Stimulated activated CD8-positive, alpha-beta memory T cell treated with anti-CD3 and anti-CD28 coated beads, Interleukin-7, amount 100 ng/mL, for 24 hours (primary cell): ENCODE measurements at regions not wholly inside any gene's neighbourhood (a gene's known extent, or its start where the extent isn't known, plus 50 kb on each side); places are given as distances from the start of the nearest gene placed in this dataset.

Experiments
- DNase-seq: peaks from one replicate; pipeline ENCODE4 v3.0.0-alpha.2; 2020; ENCODE audit warnings: low read depth

DNA sequence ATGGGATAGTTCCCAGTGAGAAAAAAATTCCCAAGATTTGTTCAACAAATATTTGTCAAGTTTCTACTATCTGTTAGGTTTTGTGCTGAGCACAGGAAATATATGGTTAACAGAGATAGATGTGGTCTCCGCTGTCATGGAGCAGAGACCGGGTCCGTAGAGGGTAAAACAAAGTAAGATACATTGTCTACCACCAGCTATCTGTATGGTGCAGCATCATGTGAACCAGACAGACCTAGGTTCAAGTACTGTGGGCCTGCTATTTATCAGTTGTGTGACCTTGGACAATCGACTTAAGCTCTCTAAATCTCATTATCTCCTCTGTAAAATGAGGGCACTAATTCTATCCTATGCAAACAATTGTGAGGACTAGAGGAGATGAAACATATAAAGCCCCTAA lies 109.8 kb downstream of the DUSP10 start:
- DNase-seq: no peak

DNA sequence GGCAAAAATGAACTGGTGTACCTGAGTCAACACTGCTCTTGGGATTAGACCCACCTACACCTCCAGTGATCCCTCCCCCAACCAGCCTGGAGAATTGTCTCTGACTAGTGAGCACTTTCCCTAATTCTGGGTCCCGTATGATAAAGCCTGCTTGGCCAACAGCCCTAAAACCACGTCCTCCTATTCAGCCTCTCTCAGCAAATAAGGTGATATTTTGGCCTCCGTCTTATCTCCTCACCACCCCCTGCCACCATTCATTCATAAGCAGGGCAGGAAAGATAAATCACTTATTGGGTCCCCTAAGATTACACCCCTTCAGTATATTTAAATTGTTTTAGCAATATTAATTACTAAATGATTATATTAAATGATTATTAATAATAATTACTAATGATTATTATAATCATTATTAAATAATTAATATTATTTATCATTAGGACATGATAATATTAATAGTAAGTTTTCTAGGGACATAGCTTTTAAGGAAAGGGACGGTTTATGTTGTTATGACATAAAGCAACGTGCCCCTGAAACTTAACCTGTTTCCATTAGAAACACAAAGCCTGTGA lies 108.0 kb downstream of the DUSP10 start:
- no peak for DNase-seq

DNA sequence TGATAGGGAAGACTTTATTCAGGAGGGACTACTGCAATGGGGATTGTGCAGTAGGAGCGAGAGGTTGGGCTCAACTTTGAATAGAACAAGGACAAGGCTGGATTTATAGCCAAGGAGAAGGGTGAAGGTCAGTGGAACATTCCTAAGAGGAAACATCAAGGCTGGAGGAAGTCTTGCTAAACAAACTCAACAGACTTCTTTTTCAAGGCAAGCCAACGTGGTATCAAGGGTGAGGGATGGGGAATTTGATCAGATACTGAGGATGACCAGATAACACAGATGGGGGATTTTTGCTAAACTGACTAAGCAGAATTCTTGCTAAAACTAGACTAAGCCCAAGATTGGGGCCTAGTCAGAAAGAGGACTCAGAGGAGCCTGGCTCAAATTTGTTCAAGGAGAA lies 107.3 kb downstream of the DUSP10 start:
- DNase-seq: no peak

DNA sequence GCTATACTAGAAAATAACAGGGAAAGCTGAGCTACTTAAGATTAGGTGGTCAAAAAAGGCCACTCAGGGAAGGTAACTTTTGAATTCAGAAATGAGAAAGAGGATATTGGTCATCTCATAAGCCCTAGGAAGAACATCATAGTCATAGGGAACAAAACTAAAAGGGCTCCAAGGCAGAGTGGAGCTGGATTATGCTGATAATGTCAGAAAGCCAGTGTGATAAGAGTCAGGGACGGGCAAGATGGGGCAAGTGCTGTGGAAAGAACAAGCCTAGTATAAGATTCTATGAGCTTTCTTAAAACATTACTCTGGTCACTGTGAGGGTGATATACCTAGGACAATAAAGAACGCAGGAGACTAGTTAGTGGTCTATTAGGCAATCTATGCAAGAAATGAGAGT lies 106.6 kb downstream of the DUSP10 start:
- no peak for DNase-seq

DNA sequence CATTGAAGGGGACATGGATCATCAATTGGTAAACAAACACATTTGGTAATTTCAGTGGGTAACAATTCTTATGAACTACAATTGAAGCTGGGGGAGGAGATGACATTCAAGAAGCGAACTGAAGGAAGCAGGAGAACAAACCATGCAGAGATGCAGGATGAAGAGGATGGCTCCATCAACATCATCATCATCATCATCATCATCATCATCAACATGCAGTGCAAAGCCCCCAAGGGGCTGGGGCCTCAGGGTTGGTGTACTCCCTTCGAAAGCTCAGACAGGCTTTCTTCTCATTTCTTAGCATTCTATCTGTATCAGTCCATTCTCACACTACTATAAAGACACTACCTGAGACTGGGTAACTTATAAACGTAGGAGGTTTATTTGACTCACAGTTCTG lies 105.8 kb downstream of the DUSP10 start:
- DNase-seq: no peak

DNA sequence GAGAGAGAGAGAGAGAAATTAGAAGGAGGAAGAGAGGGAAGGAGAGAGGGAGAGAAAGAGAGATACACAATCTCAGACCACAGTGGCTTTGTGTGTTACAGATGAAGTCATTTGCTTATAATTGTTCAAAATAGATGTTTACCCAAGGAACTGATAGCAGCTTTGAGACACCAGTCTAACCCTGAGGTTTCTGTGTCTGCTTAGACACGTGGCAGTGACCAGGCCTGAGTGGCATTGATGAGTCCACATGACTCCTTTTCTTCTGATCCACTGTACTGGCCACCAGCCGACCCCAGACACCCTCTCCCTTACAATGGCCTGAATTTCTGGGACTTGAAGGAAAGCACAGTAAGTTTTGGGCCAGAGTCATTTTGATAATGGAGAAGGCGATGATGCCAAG lies 104.9 kb downstream of the DUSP10 start:
- no peak for DNase-seq

DNA sequence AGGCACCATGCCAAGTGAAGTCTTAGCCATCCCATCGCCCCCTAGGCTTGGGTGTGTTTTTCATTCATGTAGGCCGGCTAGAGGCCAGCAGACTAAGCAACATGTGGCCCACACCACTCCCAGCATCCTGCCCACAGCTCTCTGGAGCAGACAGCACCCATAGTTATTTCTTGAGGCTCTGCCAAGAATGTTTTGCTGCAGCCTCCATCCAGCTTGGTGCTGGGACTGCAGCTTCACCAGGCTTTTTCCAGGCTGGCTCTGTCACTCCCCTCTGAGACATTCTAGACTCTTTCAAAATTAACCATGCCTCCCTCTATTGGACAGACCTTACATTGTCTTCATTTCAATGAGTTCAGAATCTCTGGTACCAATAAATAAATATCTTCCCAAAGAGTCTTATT lies 104.2 kb downstream of the DUSP10 start:
- no peak for DNase-seq

DNA sequence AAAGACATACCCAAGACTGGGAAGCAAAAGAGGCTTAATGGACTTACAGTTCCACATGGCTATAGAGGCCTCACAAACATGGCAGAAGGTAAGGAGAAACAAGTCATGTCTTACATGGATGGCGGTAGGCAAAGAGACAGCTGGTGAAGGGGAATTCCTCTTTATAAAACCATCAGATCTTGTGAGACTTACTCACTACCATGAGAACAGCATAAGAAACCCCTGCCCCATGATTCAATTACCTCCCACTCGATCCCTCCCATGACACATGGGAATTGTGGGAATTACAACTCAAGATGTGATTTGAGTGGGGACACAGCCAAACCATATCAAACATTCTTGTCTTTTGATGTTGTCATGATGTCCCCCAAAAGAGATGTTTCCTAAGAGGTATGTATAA lies 103.3 kb downstream of the DUSP10 start:
- no peak for DNase-seq

DNA sequence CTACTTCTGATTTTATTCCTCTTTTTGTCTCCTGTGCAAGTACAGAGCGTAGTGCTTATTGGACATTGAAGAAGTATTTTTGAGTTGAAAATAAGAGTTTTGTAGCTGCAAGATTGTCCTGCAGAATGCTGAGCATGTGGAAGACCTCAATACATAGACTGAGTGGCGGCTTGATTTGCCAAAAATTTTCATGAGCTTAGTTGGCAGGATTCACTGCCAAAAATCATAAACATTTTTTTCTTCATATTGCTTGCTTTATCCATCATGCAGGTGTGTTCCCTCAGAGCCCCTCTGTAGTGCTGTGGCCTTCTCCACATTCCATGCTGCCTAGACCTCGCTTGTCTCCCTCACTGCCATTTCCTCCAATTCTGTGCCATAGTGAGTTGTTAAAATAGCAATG lies 100.1 kb downstream of the DUSP10 start:
- DNase-seq: no peak

DNA sequence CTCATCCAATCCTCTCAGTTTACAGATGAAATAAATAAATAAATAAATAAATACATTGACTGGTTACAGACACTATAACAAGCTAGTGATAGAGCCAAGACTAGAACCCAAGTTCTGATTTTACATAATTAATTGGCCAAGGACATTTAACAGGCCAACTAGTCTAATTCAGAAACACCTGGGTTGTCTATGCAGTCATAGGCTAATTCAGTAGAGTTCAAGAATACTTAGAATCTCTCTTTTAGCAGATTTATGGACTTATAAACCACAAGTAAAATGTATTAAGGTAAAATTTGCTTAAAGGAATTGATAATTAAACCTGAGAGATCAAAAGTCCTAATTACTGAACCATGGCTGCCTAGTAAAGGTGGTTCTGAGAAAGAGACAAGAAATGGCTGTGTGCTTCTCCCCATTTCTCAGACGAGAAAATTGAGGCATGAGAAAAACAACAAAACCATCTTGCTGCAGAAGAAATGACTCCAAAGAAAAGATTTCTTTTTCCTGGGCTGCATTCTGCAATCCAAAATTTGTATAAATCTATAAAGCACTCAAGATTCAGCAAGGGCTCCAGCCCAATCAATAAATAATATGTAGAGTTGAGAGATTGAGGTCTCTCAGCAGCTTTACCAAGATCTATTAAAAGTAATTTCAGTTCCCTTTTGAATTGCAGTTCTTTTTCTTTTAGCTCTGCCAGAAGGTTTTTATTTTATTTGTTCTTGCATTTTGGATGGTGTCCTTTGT lies 98.3 kb downstream of the DUSP10 start:
- no peak for DNase-seq

DNA sequence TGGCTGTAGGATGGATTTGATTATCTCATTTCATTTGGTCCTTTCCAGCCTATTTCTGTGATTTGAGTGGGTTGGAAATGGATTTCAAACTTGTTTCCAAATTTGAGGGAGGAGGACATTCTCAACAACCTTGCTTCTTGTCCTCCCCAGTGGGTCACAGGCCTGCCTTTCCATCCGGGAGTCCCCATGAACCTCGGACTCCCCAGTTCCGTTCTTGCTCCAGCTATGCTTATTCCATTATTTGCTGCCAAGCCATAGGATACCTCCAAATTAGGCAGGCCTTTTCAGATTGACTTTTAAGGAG lies 97.8 kb downstream of the DUSP10 start:
- DNase-seq: no peak

DNA sequence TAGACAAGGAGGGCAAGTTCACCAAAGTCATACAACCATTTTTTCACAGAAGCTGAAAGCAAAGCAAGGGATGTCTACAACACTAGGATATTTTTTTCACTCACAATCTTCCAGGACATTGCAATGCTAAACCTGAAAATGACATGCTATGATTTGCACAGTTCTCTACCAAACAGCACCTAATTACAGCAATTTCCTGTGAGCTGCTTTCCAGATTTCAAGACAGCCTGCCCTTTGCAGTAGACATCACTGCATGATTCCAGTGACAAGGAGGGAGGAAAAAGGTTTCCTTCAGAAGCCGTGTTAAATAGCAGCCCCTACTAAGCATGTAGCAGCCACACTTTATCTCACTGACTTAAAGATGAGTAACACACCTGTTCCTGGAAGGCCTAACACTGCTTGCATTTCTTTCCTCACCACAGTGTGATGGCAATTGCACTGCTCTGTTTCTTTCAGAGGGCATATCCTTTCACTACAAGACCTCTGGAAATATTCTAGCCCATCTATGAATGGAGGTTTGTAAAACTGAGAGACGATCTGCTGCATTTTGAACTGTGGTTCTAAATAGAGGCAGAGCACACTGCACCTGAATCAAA lies 97.1 kb downstream of the DUSP10 start:
- no peak for DNase-seq

DNA sequence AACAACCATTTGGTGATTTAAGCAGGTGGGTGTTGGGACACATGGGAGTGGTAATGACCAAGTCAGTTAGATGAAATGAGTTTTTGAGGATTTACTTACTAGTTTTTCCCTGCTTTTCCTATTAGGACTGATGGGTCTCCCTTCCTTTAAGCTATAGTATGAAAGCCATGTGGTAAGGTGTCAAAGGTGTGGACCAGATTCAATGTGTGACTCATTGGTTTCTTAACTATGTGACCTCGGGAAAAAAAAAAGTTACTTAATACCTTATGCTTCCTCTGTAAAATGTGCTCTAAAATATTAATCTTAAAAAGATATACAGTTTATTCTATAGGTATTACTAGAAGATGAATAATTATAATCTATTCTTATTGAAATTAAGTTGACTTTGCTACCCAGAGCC lies 93.7 kb downstream of the DUSP10 start:
- no peak for DNase-seq
